WTC11 (cell line): ENCODE measurements at regions not wholly inside any gene's neighbourhood (a gene's known extent, or its start where the extent isn't known, plus 50 kb on each side); places are given as distances from the start of the nearest gene placed in this dataset.

Source experiments
- CBFB ChIP-seq: sonication (generic); formaldehyde crosslinking; IDR thresholded peaks from 2 replicates; pipeline ENCODE4 v1.8.1; 2022; ENCODE audit warnings: mild to moderate bottlenecking, low read depth, missing genetic modification reagents
- CTCF ChIP-seq: fragments of 200-600 bp; IDR thresholded peaks from 2 replicates; pipeline ENCODE4 v1.8.0; 2022; ENCODE audit warnings: antibody characterized with exemption
- ELF4 ChIP-seq: sonication (generic); formaldehyde crosslinking; IDR thresholded peaks from 2 replicates; pipeline ENCODE4 v1.8.1; 2022; ENCODE audit warnings: low read depth, mild to moderate bottlenecking, moderate library complexity, missing genetic modification reagents
- FOXP4 ChIP-seq: sonication (generic); formaldehyde crosslinking; IDR thresholded peaks from 2 replicates; pipeline ENCODE4 v1.8.0; 2022; ENCODE audit warnings: mild to moderate bottlenecking, missing genetic modification reagents
- HMGXB4 ChIP-seq: sonication (generic); formaldehyde crosslinking; IDR thresholded peaks from 2 replicates; pipeline ENCODE4 v1.8.1; 2023; ENCODE audit warnings: mild to moderate bottlenecking, moderate library complexity, missing genetic modification reagents
- NFATC4 ChIP-seq: fragments of 250-450 bp; sonication (Bioruptor Pico); IDR thresholded peaks from 2 replicates; pipeline ENCODE4 v1.9.0; 2021; ENCODE audit warnings: mild to moderate bottlenecking
- SMAD4 ChIP-seq: sonication (generic); formaldehyde crosslinking; IDR thresholded peaks from 2 replicates; pipeline ENCODE4 v1.8.0; 2022; ENCODE audit warnings: mild to moderate bottlenecking, missing genetic modification reagents
- SP1 ChIP-seq: sonication (generic); formaldehyde crosslinking; conservative IDR thresholded peaks from 2 replicates; pipeline ENCODE4 v1.8.1; 2022; ENCODE audit warnings: missing genetic modification reagents
- TEAD4 ChIP-seq: sonication (generic); formaldehyde crosslinking; IDR thresholded peaks from 2 replicates; pipeline ENCODE4 v1.8.0; 2022; ENCODE audit warnings: mild to moderate bottlenecking, missing genetic modification reagents
- USF2 ChIP-seq: sonication (generic); formaldehyde crosslinking; IDR thresholded peaks from 2 replicates; pipeline ENCODE4 v1.8.1; 2023; ENCODE audit warnings: mild to moderate bottlenecking, missing genetic modification reagents, moderate library complexity
- ZBTB21 ChIP-seq: sonication (generic); formaldehyde crosslinking; IDR thresholded peaks from 2 replicates; pipeline ENCODE4 v1.8.1; 2023; ENCODE audit warnings: mild to moderate bottlenecking, missing genetic modification reagents, borderline replicate concordance
- ZNF232 ChIP-seq: sonication (generic); formaldehyde crosslinking; IDR thresholded peaks from 2 replicates; pipeline ENCODE4 v1.8.0; 2022; ENCODE audit warnings: mild to moderate bottlenecking, missing genetic modification reagents
- ZNF423 ChIP-seq: fragments of 250-450 bp; sonication (Bioruptor Pico); IDR thresholded peaks from 2 replicates; pipeline ENCODE4 v2.1.2; 2022; ENCODE audit warnings: mild to moderate bottlenecking, moderate library complexity
- ZSCAN18 ChIP-seq: fragments of 250-450 bp; sonication (Bioruptor Pico); IDR thresholded peaks from 2 replicates; pipeline ENCODE4 v2.1.2; 2022; ENCODE audit warnings: mild to moderate bottlenecking, moderate library complexity

- TF ChIP-seq NFATC4 = no peak
- TF ChIP-seq CTCF = no peak
- TF ChIP-seq SMAD4 (CRISPR knock-in tag) = no peak
- no peak for TF ChIP-seq ZBTB21
- no peak for TF ChIP-seq ZSCAN18 (CRISPR knock-in tag)
- no peak for TF ChIP-seq FOXP4
- TF ChIP-seq CBFB (CRISPR knock-in tag) = no peak
- no peak for TF ChIP-seq SP1 (CRISPR knock-in tag)
- no peak for TF ChIP-seq ZNF232
- no peak for TF ChIP-seq ZNF423
- no peak for TF ChIP-seq HMGXB4 (CRISPR knock-in tag)
- TF ChIP-seq TEAD4 (CRISPR knock-in tag) = no peak
- no peak for TF ChIP-seq USF2
- no peak for TF ChIP-seq ELF4 (CRISPR knock-in tag)
These were observed 294.6 kb downstream of the MIAT start for GRCh38 chr22:26952004-26952403.
